B cell (primary cell): ENCODE measurements at regions not wholly inside any gene's neighbourhood (a gene's known extent, or its start where the extent isn't known, plus 50 kb on each side); places are given as distances from the start of the nearest gene placed in this dataset.

Experiments
- CTCF ChIP-seq: fragments of 200-600 bp; IDR thresholded peaks from one replicate; pipeline ENCODE4 v1.8.0; 2022; ENCODE audit warnings: antibody characterized with exemption, mild to moderate bottlenecking
- EZH2 ChIP-seq: IDR thresholded peaks from 2 replicates; pipeline ENCODE4 v1.6.1; 2012; ENCODE audit warnings: borderline replicate concordance, low read depth, mild to moderate bottlenecking, moderate library complexity, low read length; ENCODE audit not compliant: insufficient read depth, poor library complexity, severe bottlenecking

GRCh38 chr15:66857694-66858093 is 155.7 kb downstream of the SMAD6 start:
- TF ChIP-seq CTCF: no peak
- no peak for TF ChIP-seq EZH2
